GM18498 (cell line): ENCODE measurements at regions not wholly inside any gene's neighbourhood (a gene's known extent, or its start where the extent isn't known, plus 50 kb on each side); places are given as distances from the start of the nearest gene placed in this dataset.

Source experiments
- ATAC-seq: cut with Tn5 transposase; IDR thresholded peaks from one replicate; pipeline ENCODE4 v1.9.1; 2021; ENCODE audit warnings: mild to moderate bottlenecking, moderate library complexity; ENCODE audit not compliant: unreplicated experiment

DNA sequence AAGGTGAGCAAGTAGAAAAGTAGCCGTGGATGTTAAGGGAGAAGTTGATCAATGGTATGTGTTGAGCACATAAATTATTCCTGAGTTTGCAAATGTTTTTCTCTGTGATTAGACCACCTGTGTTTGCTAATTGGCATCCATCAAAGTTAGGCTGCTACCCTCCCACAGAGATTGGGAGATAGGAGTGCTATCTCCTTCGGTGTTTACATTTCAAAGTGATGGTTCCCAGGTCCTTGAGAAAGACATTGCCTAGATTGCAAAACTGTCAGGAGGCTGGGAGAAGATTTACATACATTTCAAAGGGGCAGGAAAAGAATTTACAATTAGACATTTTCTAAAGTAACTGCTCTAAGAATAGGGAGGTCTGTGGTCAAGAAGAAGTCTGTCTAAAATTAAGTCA is 54.3 kb upstream of the CNTNAP4 start:
- ATAC-seq, result no peak

DNA sequence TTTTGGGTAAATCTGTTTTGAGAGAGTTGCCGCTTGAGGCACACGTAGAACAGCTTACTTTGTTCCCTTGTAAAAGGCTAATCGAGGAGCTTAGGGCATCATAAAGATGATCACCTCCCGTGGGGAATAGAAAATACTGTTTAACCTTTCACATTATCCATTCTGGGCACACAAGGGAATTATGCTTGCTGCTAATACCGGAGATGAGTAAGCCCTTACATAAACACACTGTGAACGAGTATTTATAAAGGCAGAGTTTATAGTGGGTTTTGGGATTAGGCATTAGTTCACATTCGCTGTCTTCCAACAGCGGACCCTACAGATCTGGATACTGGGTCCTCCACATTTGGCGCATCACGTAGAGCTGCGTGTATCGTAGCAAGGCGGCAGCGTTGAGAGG is 51.2 kb upstream of the CNTNAP4 start:
- ATAC-seq, result no peak

DNA sequence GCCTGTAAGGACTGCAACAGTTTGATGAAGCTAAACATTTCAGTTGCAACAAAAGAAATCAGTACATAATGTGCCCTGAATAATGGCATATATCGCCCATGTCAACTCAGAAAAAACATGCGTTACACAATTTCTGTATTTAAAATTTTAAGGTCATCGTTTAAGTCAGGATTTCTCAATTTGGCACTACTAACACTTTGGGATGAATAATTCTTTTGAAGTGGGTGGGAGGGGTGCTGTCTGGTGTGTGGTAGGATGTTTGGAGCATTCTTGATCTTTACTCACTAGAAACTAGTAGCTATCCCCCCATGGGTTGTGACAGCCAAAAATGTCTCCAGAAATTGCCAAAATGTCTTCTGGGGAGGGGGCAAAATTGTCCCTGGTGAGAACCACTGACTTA is 50.7 kb upstream of the CNTNAP4 start:
- ATAC-seq, result no peak
